Left ventricle myocardium inferior (tissue), 1 donor: ENCODE measurements at regions not wholly inside any gene's neighbourhood (a gene's known extent, or its start where the extent isn't known, plus 50 kb on each side); places are given as distances from the start of the nearest gene placed in this dataset.

Source experiments
- DNase-seq: peaks from one replicate; pipeline ENCODE4 v3.0.0-alpha.2; 2020
- H3K27ac ChIP-seq: fragments of 200-600 bp; replicated peaks from 2 replicates; pipeline ENCODE4 v1.8.0; 2021
- H3K27me3 ChIP-seq: fragments of 200-600 bp; 2 replicates; pipeline ENCODE4 v1.8.0; 2021; ENCODE audit warnings: low read depth
- H3K36me3 ChIP-seq: fragments of 200-600 bp; 2 replicates; pipeline ENCODE4 v1.8.0; 2021
- H3K4me1 ChIP-seq: fragments of 200-600 bp; 2 replicates; pipeline ENCODE4 v1.8.0; 2021
- H3K4me3 ChIP-seq: fragments of 200-600 bp; 2 replicates; pipeline ENCODE4 v1.8.0; 2021; ENCODE audit warnings: mild to moderate bottlenecking, moderate library complexity
- H3K9me3 ChIP-seq: fragments of 200-600 bp; replicated peaks from 2 replicates; pipeline ENCODE4 v1.8.0; 2021
- intact Hi-C: fragments of 100-400 bp; cut with micrococcal nuclease; formaldehyde crosslinking; loops from one replicate; pipeline ENCODE4 v1.11.0; 2022
- TF ChIP-seq, protein P1 (sequence below): fragments of 200-600 bp; IDR thresholded peaks from 2 replicates; pipeline ENCODE4 v1.8.0; 2021; ENCODE audit warnings: antibody characterized with exemption, mild to moderate bottlenecking, borderline replicate concordance
- donor health status: DM: no; HTN: yes; CAD: no; lungs with severe emphysema.

DNA sequence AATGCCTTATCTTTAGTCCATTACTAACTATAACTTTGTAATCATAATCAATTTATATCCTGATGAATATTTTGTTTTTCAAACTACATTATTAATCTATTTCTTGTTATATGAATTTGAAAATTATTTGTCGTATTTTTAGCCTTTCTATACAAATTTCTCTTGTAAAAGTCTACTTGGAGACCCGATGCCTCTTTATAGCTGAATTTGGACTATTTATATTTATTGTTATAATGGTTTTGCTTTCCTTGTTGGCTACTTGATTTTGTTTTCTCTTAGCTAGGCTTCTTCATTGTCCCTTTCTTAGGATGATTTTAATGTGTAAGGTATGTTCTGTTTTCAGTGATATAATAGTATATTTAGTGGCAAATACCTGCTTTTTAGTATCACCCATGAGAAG lies 89.5 kb upstream of the RFLNA start:
- TF ChIP-seq, protein P1, sequence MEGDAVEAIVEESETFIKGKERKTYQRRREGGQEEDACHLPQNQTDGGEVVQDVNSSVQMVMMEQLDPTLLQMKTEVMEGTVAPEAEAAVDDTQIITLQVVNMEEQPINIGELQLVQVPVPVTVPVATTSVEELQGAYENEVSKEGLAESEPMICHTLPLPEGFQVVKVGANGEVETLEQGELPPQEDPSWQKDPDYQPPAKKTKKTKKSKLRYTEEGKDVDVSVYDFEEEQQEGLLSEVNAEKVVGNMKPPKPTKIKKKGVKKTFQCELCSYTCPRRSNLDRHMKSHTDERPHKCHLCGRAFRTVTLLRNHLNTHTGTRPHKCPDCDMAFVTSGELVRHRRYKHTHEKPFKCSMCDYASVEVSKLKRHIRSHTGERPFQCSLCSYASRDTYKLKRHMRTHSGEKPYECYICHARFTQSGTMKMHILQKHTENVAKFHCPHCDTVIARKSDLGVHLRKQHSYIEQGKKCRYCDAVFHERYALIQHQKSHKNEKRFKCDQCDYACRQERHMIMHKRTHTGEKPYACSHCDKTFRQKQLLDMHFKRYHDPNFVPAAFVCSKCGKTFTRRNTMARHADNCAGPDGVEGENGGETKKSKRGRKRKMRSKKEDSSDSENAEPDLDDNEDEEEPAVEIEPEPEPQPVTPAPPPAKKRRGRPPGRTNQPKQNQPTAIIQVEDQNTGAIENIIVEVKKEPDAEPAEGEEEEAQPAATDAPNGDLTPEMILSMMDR: no peak
- Histone ChIP-seq H3K27me3 (peaks cover 32% of the 10 kb centered on the region), H3K4me1 (no peaks in the 10 kb centered on the region), H3K36me3 (no peaks in the 10 kb centered on the region), H3K4me3 (no peak overlapping the region), H3K9me3 (peaks cover 28% of the 10 kb centered on the region), H3K27ac (no peak overlapping the region)
- no peak for DNase-seq
- intact Hi-C loops: no loop called here

DNA sequence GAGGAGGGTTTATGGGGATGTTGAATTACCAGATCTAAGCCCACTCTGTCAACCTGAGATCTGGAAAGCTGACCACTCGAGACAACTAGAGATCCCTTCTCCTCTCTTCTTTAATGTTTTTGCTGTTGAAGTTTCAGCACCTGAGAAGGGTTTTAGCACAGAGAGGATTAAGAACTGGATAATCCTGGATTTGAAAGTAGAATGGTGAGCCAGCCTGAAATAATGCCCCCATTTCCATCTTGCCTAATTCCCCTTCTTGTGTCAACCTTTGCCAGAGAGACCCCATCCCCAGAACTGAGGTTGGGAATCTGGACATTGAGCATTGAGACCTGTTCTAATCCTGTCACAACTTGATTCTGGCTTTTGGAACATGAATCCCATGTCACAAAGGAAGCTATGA lies 87.8 kb upstream of the RFLNA start:
- peaks cover 32% of the 10 kb centered on the region for H3K27me3 ChIP-seq
- peaks cover 30% of the 10 kb centered on the region for H3K9me3 ChIP-seq
- H3K4me3 ChIP-seq: no peak overlapping the region
- TF ChIP-seq, protein P1: no peak
- H3K27ac ChIP-seq: no peak overlapping the region
- intact Hi-C loops: no loop called here
- H3K36me3 ChIP-seq: no peaks in the 10 kb centered on the region
- H3K4me1 ChIP-seq: no peaks in the 10 kb centered on the region
- no peak for DNase-seq

DNA sequence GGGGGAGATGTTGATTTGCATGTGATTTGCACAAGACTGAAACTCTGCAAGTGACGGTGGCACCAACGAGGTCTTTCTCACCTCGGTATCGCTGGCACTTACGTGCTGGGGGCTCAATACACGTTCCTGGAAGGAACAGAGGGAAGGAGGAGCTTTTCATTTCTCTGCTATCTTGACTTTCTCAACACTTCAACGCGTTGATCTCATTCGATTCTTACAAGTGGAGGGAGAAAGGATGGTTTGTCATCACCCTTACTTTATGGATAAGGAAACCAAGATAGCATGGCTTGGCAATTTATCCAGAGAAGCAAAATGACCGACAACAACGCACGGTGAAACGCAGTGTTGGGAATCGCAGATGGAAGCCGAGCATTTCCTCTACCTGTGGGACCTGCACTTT lies 87.3 kb upstream of the RFLNA start:
- H3K4me3 ChIP-seq: no peak overlapping the region
- H3K27ac ChIP-seq: no peak overlapping the region
- no peaks in the 10 kb centered on the region for H3K4me1 ChIP-seq
- peaks cover 32% of the 10 kb centered on the region for H3K27me3 ChIP-seq
- TF ChIP-seq, protein P1: no peak
- intact Hi-C loops: no loop called here
- DNase-seq: no peak
- peaks cover 30% of the 10 kb centered on the region for H3K9me3 ChIP-seq
- H3K36me3 ChIP-seq: no peaks in the 10 kb centered on the region

DNA sequence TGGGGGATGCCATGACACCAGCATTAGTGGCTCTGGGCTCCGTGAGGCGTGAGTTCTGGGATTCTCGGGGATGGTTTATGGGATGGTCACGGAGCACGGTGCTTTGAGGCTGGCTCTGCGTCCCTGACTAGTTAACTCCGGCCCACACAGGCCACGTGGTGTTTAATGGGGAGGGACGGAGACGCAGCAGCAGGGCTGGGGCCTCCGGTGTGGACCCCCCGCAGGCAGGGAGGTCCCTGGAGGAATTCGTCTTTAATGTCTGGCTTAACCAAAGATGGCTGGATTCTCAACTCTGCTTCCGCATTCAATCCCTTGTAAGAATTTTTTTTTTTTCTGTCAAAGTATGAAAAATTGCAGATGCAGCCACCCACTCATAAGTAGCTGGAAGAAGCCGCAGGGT lies 86.4 kb upstream of the RFLNA start:
- H3K4me3 ChIP-seq: no peak overlapping the region
- intact Hi-C loops: no loop called here
- TF ChIP-seq, protein P1: no peak

DNA sequence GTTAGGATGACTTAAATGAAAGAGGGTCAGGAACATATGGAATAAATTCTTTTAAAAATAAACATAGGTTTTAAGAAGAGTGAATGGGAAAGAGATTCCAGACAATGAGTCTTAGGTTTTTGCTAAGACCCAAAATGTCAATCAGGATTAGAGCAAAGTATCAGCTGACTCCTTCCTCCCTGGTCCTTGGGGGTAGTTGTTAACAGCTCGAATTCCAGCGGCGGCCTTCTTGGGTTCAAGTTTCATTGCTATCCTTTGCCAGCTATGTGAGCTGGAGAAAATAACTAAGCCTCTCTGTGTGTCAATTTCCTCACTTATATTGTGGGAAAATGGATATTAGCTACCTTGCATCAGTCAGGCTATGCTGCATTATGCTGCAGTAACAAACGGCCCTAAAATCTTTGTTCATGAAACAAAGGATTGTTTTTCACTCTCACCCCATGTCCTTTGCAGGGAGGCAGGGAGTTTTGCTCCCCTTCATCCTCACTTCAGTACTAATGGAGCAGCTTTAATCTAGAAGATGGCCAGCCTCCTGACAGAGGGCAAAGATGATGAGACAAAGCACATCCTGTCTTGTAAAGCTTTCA lies 83.8 kb upstream of the RFLNA start:
- intact Hi-C loops: no loop called here
- H3K36me3 ChIP-seq: no peaks in the 10 kb centered on the region
- TF ChIP-seq, protein P1: no peak
- H3K4me1 ChIP-seq: no peaks in the 10 kb centered on the region
- peaks cover 60% of the 10 kb centered on the region for H3K27me3 ChIP-seq
- no peak overlapping the region for H3K27ac ChIP-seq
- no peak for DNase-seq
- H3K4me3 ChIP-seq: no peak overlapping the region
- peaks cover 29% of the 10 kb centered on the region for H3K9me3 ChIP-seq

More for the DNA sequence above, 86.4 kb upstream of the RFLNA start:
- Histone ChIP-seq H3K4me1 (no peaks in the 10 kb centered on the region), H3K9me3 (peaks cover 30% of the 10 kb centered on the region), H3K27me3 (peaks cover 36% of the 10 kb centered on the region), H3K27ac (no peak overlapping the region), H3K36me3 (no peaks in the 10 kb centered on the region)
- no peak for DNase-seq

DNA sequence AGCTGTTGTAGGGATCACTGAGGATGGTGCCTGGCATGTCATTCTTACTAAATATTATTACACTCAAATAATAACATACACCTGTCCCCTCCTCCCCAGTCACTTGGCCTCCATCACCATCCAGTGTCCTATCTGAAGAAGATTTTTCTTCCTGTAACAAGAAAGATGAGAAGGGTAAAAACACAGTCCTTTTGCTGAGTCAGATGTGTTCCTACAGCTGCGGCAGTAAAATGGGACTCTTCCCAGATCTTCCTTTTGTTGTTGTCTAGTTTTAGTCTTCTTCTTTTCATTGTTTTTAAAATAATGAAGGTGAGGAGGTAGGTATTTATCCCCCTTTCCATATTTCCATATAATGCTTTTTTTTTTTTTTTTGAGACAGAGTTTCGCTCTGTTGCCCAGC lies 83.1 kb upstream of the RFLNA start:
- intact Hi-C loops: no loop called here
- TF ChIP-seq, protein P1: no peak
- no peak for DNase-seq
- Histone ChIP-seq H3K36me3 (no peaks in the 10 kb centered on the region), H3K27ac (no peak overlapping the region), H3K4me3 (no peak overlapping the region), H3K4me1 (no peaks in the 10 kb centered on the region), H3K27me3 (peaks cover 64% of the 10 kb centered on the region), H3K9me3 (peaks cover 24% of the 10 kb centered on the region)
